ENCODE measurements at regions not wholly inside any gene's neighbourhood (a gene's known extent, or its start where the extent isn't known, plus 50 kb on each side); places are given as distances from the start of the nearest gene placed in this dataset.

DNA sequence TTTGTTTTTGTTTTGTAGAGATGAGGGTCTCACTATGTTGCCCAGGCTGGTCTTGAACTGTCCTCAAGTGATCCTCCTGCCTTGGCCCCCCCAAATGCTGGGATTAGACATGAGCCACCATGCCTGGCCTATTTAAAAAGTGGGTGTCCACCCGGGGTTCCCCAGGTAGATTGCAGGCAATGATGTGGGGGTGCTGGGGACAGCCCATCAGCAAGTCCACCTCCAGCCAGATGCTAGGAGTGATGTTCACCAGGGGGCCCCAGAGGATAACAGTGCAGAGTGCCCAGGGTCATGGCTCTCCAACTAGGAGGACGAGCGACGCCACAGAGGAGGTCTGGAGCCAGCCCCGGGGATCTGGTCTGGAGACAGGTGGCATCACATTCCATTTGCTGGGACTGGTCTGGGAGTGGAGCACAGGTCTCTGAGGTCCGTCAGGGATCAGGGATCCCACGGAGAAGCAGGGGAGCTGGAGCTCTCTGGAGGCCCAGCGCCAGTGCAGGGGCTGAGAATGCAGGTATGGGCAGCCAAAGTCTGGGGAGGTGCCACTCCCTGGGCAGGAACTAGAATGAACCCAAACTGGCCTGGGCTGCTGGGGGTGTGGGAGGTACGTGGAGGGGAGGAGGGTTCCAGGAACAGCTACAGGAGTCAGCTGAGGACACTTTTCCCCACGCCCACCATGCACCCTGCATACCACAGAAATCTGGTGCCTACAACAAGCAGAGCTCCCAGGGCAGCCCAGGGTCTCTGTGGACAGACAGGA lies 51.2 kb upstream of the PCSK6 start:
- Histone ChIP-seq H3K4me1 (ENCODE audit: insufficient read depth, low read length) (no peaks in the 10 kb centered on the region), H3K9me3 (ENCODE audit: low read length) (no peaks in the 10 kb centered on the region), H3K27ac (ENCODE audit: low read depth, low read length) (no peak overlapping the region), H3K36me3 (ENCODE audit: insufficient read depth, low read length) (no peaks in the 10 kb centered on the region), H3K27me3 (ENCODE audit: insufficient read depth, low read length, poor library complexity, severe bottlenecking) (no peaks in the 10 kb centered on the region), H3K4me3 (ENCODE audit: low read length) (no peak overlapping the region)
- Mint-ChIP-seq H3K36me3 (no peaks in the 10 kb centered on the region), H3K27ac (no peak overlapping the region), H3K27me3 (peaks cover 14 to 19% of the 10 kb centered on the region in 2 donors), H3K9me3 (no peaks in the 10 kb centered on the region), H3K4me3 (no peak overlapping the region), H3K4me1 (no peaks in the 10 kb centered on the region)
- POLR2A ChIA-PET: no interaction called here
- no peak for DNase-seq
- CTCF ChIA-PET: no interaction called here

DNA sequence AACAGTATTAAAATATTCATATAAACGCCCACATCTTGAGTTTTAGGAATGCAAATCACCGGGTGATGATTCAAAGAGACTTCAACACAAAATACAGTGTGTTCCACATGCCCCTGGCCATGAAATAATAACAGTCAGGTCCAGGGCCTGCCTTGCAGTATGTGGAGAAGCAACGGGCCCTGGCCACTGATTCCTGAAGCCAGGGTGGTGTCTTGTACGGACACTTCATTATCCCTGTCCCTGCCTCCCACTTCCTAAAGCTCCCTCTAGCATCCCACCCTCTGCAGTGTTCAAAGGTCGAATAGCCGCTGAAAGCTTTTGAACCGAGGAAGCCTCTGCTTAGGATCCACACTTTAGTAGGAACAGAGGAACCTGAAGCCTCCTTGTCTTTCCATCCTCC lies 50.4 kb upstream of the PCSK6 start:
- Histone ChIP-seq H3K36me3 (ENCODE audit: insufficient read depth, low read length) (no peaks in the 10 kb centered on the region), H3K27ac (ENCODE audit: low read depth, low read length) (no peak overlapping the region), H3K4me1 (ENCODE audit: insufficient read depth, low read length) (no peaks in the 10 kb centered on the region), H3K4me3 (ENCODE audit: low read length) (no peak overlapping the region), H3K9me3 (ENCODE audit: low read length) (no peaks in the 10 kb centered on the region), H3K27me3 (ENCODE audit: insufficient read depth, low read length, poor library complexity, severe bottlenecking) (no peaks in the 10 kb centered on the region)
- Mint-ChIP-seq H3K36me3 (no peaks in the 10 kb centered on the region), H3K4me3 (no peak overlapping the region), H3K27me3 (peaks cover 11 to 13% of the 10 kb centered on the region in 2 donors), H3K4me1 (no peaks in the 10 kb centered on the region), H3K27ac (no peak overlapping the region), H3K9me3 (no peaks in the 10 kb centered on the region)
- CTCF ChIA-PET: no interaction called here
- POLR2A ChIA-PET: no interaction called here
- no peak for DNase-seq

GRCh38 chr15:101539492-101539891 lies 50.0 kb upstream of the PCSK6 start:
- H3K4me3 Mint-ChIP-seq: no peak overlapping the region
- no peak overlapping the region for H3K27ac ChIP-seq (ENCODE audit: low read depth, low read length)
- H3K9me3 ChIP-seq (ENCODE audit: low read length): no peaks in the 10 kb centered on the region
- H3K27me3 Mint-ChIP-seq: peaks cover 7 to 9% of the 10 kb centered on the region in 2 donors
- ChIA-PET CTCF (no interaction called here), POLR2A (no interaction called here)
- H3K9me3 Mint-ChIP-seq: no peaks in the 10 kb centered on the region
- no peaks in the 10 kb centered on the region for H3K36me3 Mint-ChIP-seq
- H3K4me1 Mint-ChIP-seq: no peaks in the 10 kb centered on the region
- H3K4me3 ChIP-seq (ENCODE audit: low read length): no peak overlapping the region
- H3K27me3 ChIP-seq (ENCODE audit: insufficient read depth, low read length, poor library complexity, severe bottlenecking): no peaks in the 10 kb centered on the region
- no peak for DNase-seq
- H3K27ac Mint-ChIP-seq: no peak overlapping the region
- no peaks in the 10 kb centered on the region for H3K36me3 ChIP-seq (ENCODE audit: insufficient read depth, low read length)
- H3K4me1 ChIP-seq (ENCODE audit: insufficient read depth, low read length): no peaks in the 10 kb centered on the region
